PC-9 (cell line): ENCODE measurements at regions not wholly inside any gene's neighbourhood (a gene's known extent, or its start where the extent isn't known, plus 50 kb on each side); places are given as distances from the start of the nearest gene placed in this dataset.
"Not testable (repeated sequence)": the region's sequence is repeated elsewhere in the genome, so short reads cannot be mapped to it uniquely, and the experiment has no call there.

Source experiments
- BruUV-seq: library from RNA; stranded (reverse); fragments of 400-500 nt; replicated peaks from 2 replicates; lab custom pipeline; 2021; lab: Mats Ljungman, UMichigan
- CTCF ChIA-PET: fragments of 300-600 bp; sonication (Branson Sonifier 250); formaldehyde crosslinking; loops from one replicate; lab custom pipeline; 2022; ENCODE audit warnings: antibody characterized with exemption; lab: Charles Lee
- POLR2A ChIA-PET: fragments of 300-600 bp; sonication (Branson Sonifier 250); formaldehyde crosslinking; loops from one replicate; lab custom pipeline; 2022; ENCODE audit warnings: antibody characterized with exemption; ENCODE audit not compliant: unreplicated experiment; lab: Charles Lee
- DNase-seq, 2 experiments: peaks; one replicate each; pipeline versions ENCODE4 v3.0.0 to v3.0.0-alpha.2; 2015 to 2022; ENCODE audit warnings: mixed read lengths in 1 of 2
- H2AFZ ChIP-seq: fragments of 200-600 bp; sonication (generic); 2 replicates; pipeline ENCODE4 v1.8.1; 2017; ENCODE audit warnings: antibody characterized with exemption
- H3F3A ChIP-seq: fragments of 200-600 bp; sonication (generic); 2 replicates; pipeline ENCODE4 v1.8.1; 2017; ENCODE audit warnings: antibody characterized with exemption, mild to moderate bottlenecking, low read depth; ENCODE audit not compliant: insufficient read depth
- H3K27ac ChIP-seq: fragments of 200-600 bp; sonication (generic); 2 replicates; pipeline ENCODE4 v1.6.1; 2016; ENCODE audit warnings: mixed run types
- H3K27me3 ChIP-seq: fragments of 200-600 bp; sonication (generic); 2 replicates; pipeline ENCODE4 v1.6.1; 2016; ENCODE audit warnings: low read depth, mixed run types; ENCODE audit not compliant: insufficient read depth
- H3K36me3 ChIP-seq: fragments of 200-600 bp; sonication (generic); 2 replicates; pipeline ENCODE4 v1.6.1; 2016; ENCODE audit warnings: low read depth, mixed run types
- H3K4me1 ChIP-seq: fragments of 200-600 bp; sonication (generic); replicated peaks from 2 replicates; pipeline ENCODE4 v1.6.1; 2016; ENCODE audit warnings: mixed run types; ENCODE audit not compliant: insufficient read depth
- H3K4me2 ChIP-seq: fragments of 200-600 bp; sonication (generic); 2 replicates; pipeline ENCODE4 v1.6.1; 2017; ENCODE audit warnings: mixed run types
- H3K4me3 ChIP-seq: fragments of 200-600 bp; sonication (generic); 2 replicates; pipeline ENCODE4 v1.6.1; 2016; ENCODE audit warnings: mixed run types
- H3K79me2 ChIP-seq: fragments of 200-600 bp; sonication (generic); 2 replicates; pipeline ENCODE4 v1.6.1; 2017; ENCODE audit warnings: low read depth, mixed run types
- H3K9me2 ChIP-seq: fragments of 200-600 bp; sonication (generic); 2 replicates; pipeline ENCODE4 v1.8.1; 2017; ENCODE audit warnings: mild to moderate bottlenecking; ENCODE audit not compliant: insufficient read depth
- H3K9me3 ChIP-seq: fragments of 200-600 bp; sonication (generic); 2 replicates; pipeline ENCODE4 v1.8.1; 2016; ENCODE audit warnings: low read depth; ENCODE audit not compliant: insufficient read depth
- H4K20me1 ChIP-seq: fragments of 200-600 bp; sonication (generic); 2 replicates; pipeline ENCODE4 v1.8.1; 2017; ENCODE audit not compliant: insufficient read depth
- EZH2 ChIP-seq: fragments of 200-600 bp; sonication (generic); IDR thresholded peaks from 2 replicates; pipeline ENCODE4 v1.8.0; 2017; ENCODE audit warnings: antibody characterized with exemption, low read depth
- intact Hi-C: fragments of 100-400 bp; cut with micrococcal nuclease; formaldehyde crosslinking; loops from one replicate; pipeline ENCODE4 v1.10.0; 2022; ENCODE audit not compliant: unreplicated experiment
- TF ChIP-seq, protein P1 (sequence below): fragments of 200-600 bp; sonication (generic); conservative IDR thresholded peaks from 2 replicates; pipeline ENCODE4 v1.6.1; 2017; ENCODE audit warnings: mixed run types, antibody characterized with exemption, mild to moderate bottlenecking, moderate library complexity

DNA sequence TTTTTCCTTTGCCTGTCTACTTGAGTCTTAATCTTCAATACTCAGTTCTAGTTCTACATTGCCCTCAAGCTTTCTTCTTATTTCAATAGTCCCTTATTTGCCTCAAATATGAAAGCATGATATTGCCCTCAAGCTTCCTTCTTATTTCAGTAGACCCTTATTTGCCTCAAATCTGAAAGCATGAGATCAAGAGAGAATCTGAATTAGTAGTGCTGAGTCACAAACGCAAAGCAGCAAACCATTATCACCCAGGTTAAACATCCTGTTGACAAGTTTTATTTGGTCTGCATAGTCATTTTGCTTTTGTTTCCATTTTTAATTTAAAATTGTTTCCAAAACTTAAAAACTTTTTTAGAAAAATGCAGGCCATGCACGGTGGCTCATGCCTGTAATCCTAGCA lies 583.3 kb upstream of the FSHR start:
- no TSS peak for BruUV-seq
- H3K79me2 ChIP-seq: no peaks in the 10 kb centered on the region
- no peaks in the 10 kb centered on the region for H4K20me1 ChIP-seq
- H2AFZ ChIP-seq: no peak overlapping the region
- ChIA-PET POLR2A (no interaction called here), CTCF (no interaction called here)
- intact Hi-C loops: no loop called here
- H3K4me2 ChIP-seq: no peak overlapping the region
- no peaks in the 10 kb centered on the region for H3K9me3 ChIP-seq
- TF ChIP-seq, protein P1, sequence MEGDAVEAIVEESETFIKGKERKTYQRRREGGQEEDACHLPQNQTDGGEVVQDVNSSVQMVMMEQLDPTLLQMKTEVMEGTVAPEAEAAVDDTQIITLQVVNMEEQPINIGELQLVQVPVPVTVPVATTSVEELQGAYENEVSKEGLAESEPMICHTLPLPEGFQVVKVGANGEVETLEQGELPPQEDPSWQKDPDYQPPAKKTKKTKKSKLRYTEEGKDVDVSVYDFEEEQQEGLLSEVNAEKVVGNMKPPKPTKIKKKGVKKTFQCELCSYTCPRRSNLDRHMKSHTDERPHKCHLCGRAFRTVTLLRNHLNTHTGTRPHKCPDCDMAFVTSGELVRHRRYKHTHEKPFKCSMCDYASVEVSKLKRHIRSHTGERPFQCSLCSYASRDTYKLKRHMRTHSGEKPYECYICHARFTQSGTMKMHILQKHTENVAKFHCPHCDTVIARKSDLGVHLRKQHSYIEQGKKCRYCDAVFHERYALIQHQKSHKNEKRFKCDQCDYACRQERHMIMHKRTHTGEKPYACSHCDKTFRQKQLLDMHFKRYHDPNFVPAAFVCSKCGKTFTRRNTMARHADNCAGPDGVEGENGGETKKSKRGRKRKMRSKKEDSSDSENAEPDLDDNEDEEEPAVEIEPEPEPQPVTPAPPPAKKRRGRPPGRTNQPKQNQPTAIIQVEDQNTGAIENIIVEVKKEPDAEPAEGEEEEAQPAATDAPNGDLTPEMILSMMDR: no peak
- no peak for TF ChIP-seq EZH2
- no peaks in the 10 kb centered on the region for H3K4me1 ChIP-seq
- no peak overlapping the region for H3K27ac ChIP-seq
- no peak for DNase-seq
- no peak overlapping the region for H3K4me3 ChIP-seq
- no peaks in the 10 kb centered on the region for H3F3A ChIP-seq
- no peaks in the 10 kb centered on the region for H3K9me2 ChIP-seq
- H3K27me3 ChIP-seq: no peaks in the 10 kb centered on the region
- H3K36me3 ChIP-seq: no peaks in the 10 kb centered on the region

- H3K36me3 ChIP-seq, H3K9me2 ChIP-seq, H4K20me1 ChIP-seq, BruUV-seq, H3K9me3 ChIP-seq, H2AFZ ChIP-seq, H3K4me3 ChIP-seq, POLR2A ChIA-PET, H3F3A ChIP-seq, H3K79me2 ChIP-seq, H3K27ac ChIP-seq, CTCF ChIA-PET, intact Hi-C loops, H3K4me1 ChIP-seq, DNase-seq, H3K27me3 ChIP-seq, H3K4me2 ChIP-seq: not testable (repeated sequence)
Measured at GRCh38 chr2:49732924-49733323, 578.6 kb upstream of the FSHR start.

DNA sequence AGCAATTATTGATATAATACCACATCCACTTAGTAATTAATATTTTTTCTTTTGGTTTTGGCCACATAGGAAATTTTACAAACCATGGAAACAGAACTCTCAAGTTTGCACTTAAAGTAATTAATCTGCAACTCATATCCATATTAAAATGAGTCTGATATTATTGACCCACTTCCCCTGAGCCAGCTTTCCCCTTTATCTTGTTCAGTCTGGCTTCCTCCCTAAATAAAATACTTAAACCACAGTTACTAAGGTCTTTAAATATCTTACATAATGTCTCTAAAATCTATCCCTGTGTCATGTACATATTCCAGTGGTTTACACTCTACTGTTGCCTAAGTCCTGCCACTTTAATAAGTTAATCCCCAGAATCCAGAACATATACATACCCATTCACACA lies 564.9 kb upstream of the FSHR start:
- intact Hi-C loops: no loop called here
- H3F3A ChIP-seq: no peaks in the 10 kb centered on the region
- no peak for DNase-seq
- no peak overlapping the region for H3K4me2 ChIP-seq
- no peak overlapping the region for H3K27ac ChIP-seq
- no peak overlapping the region for H3K4me3 ChIP-seq
- H3K9me3 ChIP-seq: no peaks in the 10 kb centered on the region
- ChIA-PET POLR2A (no interaction called here), CTCF (no interaction called here)
- H3K36me3 ChIP-seq: no peaks in the 10 kb centered on the region
- H3K79me2 ChIP-seq: no peaks in the 10 kb centered on the region
- no TSS peak for BruUV-seq
- no peak overlapping the region for H2AFZ ChIP-seq
- H4K20me1 ChIP-seq: 0 out of 2 replicates have a peak, but pooled peaks cover 2% of the 10 kb centered on the region
- no peaks in the 10 kb centered on the region for H3K4me1 ChIP-seq
- no peaks in the 10 kb centered on the region for H3K27me3 ChIP-seq
- TF ChIP-seq, protein P1: no peak
- TF ChIP-seq EZH2: no peak
- H3K9me2 ChIP-seq: no peaks in the 10 kb centered on the region

- no peaks in the 10 kb centered on the region for H3K9me3 ChIP-seq
- 0 out of 2 replicates have a peak, but pooled peaks cover 2% of the 10 kb centered on the region for H4K20me1 ChIP-seq
- DNase-seq: no peak
- no peaks in the 10 kb centered on the region for H3F3A ChIP-seq
- intact Hi-C loops: no loop called here
- POLR2A ChIA-PET: no interaction called here
- TF ChIP-seq, protein P1: no peak
- TF ChIP-seq EZH2: no peak
- no peak overlapping the region for H3K4me2 ChIP-seq
- no peak overlapping the region for H2AFZ ChIP-seq
- no peaks in the 10 kb centered on the region for H3K36me3 ChIP-seq
- no peaks in the 10 kb centered on the region for H3K27me3 ChIP-seq
- H3K4me3 ChIP-seq: no peak overlapping the region
- H3K79me2 ChIP-seq: no peaks in the 10 kb centered on the region
- H3K9me2 ChIP-seq: no peaks in the 10 kb centered on the region
- CTCF ChIA-PET: no interaction called here
- no peaks in the 10 kb centered on the region for H3K4me1 ChIP-seq
- H3K27ac ChIP-seq: no peak overlapping the region
- no TSS peak for BruUV-seq
Measured at GRCh38 chr2:49715597-49715996, 561.3 kb upstream of the FSHR start.
